ENCODE measurements at regions not wholly inside any gene's neighbourhood (a gene's known extent, or its start where the extent isn't known, plus 50 kb on each side); places are given as distances from the start of the nearest gene placed in this dataset.

DNA sequence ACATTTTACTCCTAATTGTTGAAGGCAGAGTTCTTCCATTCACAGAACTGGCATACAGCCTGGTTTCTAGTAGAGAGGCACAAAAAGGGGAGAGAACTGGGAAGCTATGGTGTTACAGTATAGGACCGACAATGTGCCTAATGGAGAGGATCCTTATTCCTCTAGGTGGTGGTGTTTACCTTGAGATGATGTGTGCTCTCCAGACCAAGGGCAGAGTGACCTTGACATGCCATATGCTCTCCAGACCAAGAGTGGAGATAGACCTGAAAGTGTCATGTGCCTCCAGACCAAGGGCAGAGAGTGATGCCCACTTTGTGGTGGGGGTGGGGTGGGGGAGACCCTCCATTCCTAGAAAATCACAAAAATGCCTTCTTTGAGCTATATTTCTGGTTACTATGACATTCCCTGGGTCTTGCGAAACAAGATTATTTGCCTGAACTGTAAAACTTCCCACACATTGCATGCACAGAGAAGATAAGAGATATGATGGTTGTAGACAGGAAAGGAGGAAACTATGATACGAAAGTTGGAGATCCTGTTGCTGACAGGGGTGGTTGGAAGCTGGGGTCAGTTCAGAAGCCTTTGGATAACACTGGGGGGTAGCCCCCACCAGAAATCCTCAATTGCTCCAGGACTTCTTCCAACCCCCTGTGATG is 119.7 kb downstream of the TEX13C start (continued):
- TF ChIP-seq TCF3 (CRISPR knock-in tag; IDR thresholded peaks at IDR 0.05) (peak; percentile 92), NONO (IDR thresholded peaks at IDR 0.05; ENCODE audit: low read depth in 2 of 2, low read length in 1 of 2) (no peak), ZNF551 (CRISPR knock-in tag; IDR thresholded peaks at IDR 0.05) (no peak), RBM25 (IDR thresholded peaks at IDR 0.05; ENCODE audit: low read depth, low read length, severe bottlenecking) (no peak), ELF4 (CRISPR knock-in tag; IDR thresholded peaks at IDR 0.05) (no peak), ESRRB (CRISPR knock-in tag; IDR thresholded peaks at IDR 0.05; ENCODE audit: borderline replicate concordance) (no peak), ASH1L (IDR thresholded peaks at IDR 0.05; ENCODE audit: borderline replicate concordance, low read depth, partially characterized antibody) (no peak), ZNF695 (CRISPR knock-in tag; IDR thresholded peaks at IDR 0.05) (no peak), FOXA3 (CRISPR knock-in tag; conservative IDR thresholded peaks at IDR 0.05 in 1 of 2, IDR thresholded peaks at IDR 0.05 in 1 of 2) (no peak), ZNF79 (CRISPR knock-in tag; IDR thresholded peaks at IDR 0.05; ENCODE audit: low read depth) (no peak), HCFC1 (IDR thresholded peaks at IDR 0.05; ENCODE audit: low read depth, low read length) (no peak), ZNF408 (CRISPR knock-in tag; IDR thresholded peaks at IDR 0.05; ENCODE audit: low read depth) (no peak), ZNF431 (CRISPR knock-in tag; IDR thresholded peaks at IDR 0.05) (no peak), ZNF644 (tag; IDR thresholded peaks at IDR 0.05; ENCODE audit: low read depth) (no peak)
- TF ChIP-seq, protein P1, sequence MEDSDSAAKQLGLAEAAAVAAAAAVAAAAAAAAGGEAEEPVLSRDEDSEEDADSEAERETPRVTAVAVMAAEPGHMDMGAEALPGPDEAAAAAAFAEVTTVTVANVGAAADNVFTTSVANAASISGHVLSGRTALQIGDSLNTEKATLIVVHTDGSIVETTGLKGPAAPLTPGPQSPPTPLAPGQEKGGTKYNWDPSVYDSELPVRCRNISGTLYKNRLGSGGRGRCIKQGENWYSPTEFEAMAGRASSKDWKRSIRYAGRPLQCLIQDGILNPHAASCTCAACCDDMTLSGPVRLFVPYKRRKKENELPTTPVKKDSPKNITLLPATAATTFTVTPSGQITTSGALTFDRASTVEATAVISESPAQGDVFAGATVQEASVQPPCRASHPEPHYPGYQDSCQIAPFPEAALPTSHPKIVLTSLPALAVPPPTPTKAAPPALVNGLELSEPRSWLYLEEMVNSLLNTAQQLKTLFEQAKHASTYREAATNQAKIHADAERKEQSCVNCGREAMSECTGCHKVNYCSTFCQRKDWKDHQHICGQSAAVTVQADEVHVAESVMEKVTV (CRISPR knock-in tag; IDR thresholded peaks at IDR 0.05): peak; percentile 51; the same call in 1 of the 2 replicates
- TF ChIP-seq, protein P2, sequence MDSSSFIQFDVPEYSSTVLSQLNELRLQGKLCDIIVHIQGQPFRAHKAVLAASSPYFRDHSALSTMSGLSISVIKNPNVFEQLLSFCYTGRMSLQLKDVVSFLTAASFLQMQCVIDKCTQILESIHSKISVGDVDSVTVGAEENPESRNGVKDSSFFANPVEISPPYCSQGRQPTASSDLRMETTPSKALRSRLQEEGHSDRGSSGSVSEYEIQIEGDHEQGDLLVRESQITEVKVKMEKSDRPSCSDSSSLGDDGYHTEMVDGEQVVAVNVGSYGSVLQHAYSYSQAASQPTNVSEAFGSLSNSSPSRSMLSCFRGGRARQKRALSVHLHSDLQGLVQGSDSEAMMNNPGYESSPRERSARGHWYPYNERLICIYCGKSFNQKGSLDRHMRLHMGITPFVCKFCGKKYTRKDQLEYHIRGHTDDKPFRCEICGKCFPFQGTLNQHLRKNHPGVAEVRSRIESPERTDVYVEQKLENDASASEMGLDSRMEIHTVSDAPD (CRISPR knock-in tag; IDR thresholded peaks at IDR 0.05): no peak
- TF ChIP-seq, protein P3, sequence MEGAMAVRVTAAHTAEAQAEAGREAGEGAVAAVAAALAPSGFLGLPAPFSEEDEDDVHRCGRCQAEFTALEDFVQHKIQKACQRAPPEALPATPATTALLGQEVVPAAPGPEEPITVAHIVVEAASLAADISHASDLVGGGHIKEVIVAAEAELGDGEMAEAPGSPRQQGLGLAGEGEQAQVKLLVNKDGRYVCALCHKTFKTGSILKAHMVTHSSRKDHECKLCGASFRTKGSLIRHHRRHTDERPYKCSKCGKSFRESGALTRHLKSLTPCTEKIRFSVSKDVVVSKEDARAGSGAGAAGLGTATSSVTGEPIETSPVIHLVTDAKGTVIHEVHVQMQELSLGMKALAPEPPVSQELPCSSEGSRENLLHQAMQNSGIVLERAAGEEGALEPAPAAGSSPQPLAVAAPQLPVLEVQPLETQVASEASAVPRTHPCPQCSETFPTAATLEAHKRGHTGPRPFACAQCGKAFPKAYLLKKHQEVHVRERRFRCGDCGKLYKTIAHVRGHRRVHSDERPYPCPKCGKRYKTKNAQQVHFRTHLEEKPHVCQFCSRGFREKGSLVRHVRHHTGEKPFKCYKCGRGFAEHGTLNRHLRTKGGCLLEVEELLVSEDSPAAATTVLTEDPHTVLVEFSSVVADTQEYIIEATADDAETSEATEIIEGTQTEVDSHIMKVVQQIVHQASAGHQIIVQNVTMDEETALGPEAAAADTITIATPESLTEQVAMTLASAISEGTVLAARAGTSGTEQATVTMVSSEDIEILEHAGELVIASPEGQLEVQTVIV (CRISPR knock-in tag; IDR thresholded peaks at IDR 0.05; ENCODE audit: borderline replicate concordance): no peak
- TF ChIP-seq, protein P4, sequence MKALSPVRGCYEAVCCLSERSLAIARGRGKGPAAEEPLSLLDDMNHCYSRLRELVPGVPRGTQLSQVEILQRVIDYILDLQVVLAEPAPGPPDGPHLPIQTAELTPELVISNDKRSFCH (CRISPR knock-in tag; IDR thresholded peaks at IDR 0.05): no peak
- TF ChIP-seq, protein P4 (tag; IDR thresholded peaks at IDR 0.05): no peak
- TF ChIP-seq, protein P5, sequence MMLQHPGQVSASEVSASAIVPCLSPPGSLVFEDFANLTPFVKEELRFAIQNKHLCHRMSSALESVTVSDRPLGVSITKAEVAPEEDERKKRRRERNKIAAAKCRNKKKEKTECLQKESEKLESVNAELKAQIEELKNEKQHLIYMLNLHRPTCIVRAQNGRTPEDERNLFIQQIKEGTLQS (IDR thresholded peaks at IDR 0.05): 0 out of 2 replicates have a peak, but pooled peaks have one; percentile 27
- TF ChIP-seq, protein P5 (CRISPR knock-in tag; conservative IDR thresholded peaks at IDR 0.05): no peak
